ENCODE measurements at regions not wholly inside any gene's neighbourhood (a gene's known extent, or its start where the extent isn't known, plus 50 kb on each side); places are given as distances from the start of the nearest gene placed in this dataset.
"Not testable (repeated sequence)": the region's sequence is repeated elsewhere in the genome, so short reads cannot be mapped to it uniquely, and the experiment has no call there.

DNA sequence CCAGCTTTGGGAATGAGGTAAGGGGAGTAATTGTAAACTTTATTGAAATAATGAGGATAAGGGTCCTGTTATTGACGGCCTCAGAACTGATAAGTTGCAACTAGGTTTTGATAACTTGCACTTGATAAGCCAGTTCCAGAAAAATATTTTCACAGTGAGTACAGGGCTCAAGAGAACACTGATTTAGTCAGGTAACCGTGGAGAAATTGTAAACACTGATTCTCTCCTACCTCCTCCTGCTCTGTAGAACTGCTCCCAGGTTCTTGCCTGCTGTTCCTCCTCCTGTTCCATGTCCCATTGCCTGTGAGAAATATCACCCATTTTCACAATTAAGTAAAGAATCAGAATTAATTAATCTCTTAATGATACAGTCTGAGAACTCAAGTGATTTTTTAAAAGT, 55.0 kb upstream of the CXXC4 start:
- in situ Hi-C loops (cut with MboI; ENCODE audit: low sequenced_read_pairs): no loop called here

DNA sequence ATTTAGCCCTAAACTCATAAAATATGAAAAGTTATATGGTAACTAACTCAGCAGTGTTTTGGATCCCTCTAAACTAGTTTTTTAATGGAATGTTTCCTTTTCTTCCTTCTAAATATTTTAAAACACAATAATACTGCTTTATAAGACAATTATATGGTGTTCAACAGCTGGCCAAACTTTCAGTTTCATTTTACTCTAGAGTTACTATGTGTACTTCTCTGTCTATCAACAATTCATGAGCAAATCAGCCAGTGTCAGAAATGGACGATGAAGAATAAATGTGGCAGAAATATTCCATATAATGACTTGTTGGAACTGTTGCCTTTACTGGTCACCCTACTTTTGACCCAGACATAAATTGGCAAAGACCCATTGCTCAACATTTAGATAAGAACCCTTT, 64.8 kb upstream of the CXXC4 start:
- in situ Hi-C loops (cut with MboI; ENCODE audit: low sequenced_read_pairs): no loop called here

- in situ Hi-C loops (cut with MboI; ENCODE audit: low sequenced_read_pairs): no loop called here
These were observed 76.6 kb upstream of the CXXC4 start for GRCh38 chr4:104571341-104571740.

DNA sequence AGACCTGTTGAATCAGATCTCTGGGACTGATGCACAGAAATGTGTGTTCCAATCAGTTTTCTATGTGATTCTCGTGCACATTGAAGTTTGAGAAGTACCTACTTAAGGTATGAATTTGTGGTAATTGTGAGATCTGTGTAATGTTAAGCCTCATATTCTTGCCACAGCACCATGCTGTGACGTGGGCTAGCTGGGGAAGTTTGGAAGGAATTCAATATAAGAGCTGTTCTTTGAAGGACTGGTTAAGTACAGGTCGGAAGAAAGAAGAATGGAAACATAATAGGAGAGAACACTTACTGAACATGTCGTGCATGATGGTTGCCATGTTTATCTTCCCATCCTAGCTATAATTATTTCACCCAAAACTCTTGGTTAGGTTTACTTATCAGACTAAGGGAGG, 79.7 kb upstream of the CXXC4 start:
- in situ Hi-C loops (cut with MboI; ENCODE audit: low sequenced_read_pairs): no loop called here

- in situ Hi-C loops (cut with MboI; ENCODE audit: low sequenced_read_pairs): no loop called here
These were observed 80.6 kb upstream of the CXXC4 start for GRCh38 chr4:104575278-104575677.

DNA sequence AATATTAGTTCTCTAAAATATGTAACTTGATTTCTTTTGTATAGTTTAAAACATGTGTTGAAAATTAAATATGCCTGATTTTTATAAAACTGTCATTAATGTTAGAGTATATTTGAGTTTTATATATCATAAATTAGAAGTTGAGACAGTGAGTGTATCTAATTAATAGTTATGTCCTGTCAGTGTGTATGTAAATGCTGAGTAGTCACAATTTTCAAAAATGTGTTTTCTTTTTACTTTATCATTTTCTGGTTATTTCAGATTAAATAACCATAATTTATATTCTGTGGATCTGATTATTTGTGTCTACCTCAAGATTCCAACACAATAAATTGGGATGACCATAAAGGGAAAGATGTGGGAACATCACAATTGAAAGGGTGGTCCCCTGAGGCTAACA, 82.7 kb upstream of the CXXC4 start:
- in situ Hi-C loops (cut with MboI; ENCODE audit: low sequenced_read_pairs): no loop called here

DNA sequence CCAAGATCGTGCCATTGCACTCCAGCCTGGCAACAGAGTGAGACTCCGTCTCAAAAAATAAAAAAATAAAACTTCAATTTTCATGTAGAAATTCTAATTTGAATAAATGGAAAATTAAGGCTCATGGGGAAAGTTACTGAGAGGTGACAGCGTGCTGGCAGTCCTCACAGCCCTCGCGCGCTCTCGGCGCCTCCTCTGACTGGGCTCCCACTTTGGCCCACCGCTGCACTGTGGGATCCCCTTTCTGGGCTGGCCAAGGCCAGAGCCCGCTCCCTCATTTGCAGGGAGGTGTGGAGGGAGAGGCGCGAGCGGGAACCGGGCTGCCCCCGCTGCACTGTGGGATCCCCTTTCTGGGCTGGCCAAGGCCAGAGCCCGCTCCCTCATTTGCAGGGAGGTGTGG, 86.8 kb upstream of the CXXC4 start:
- in situ Hi-C loops (cut with MboI; ENCODE audit: low sequenced_read_pairs): not testable (repeated sequence)

DNA sequence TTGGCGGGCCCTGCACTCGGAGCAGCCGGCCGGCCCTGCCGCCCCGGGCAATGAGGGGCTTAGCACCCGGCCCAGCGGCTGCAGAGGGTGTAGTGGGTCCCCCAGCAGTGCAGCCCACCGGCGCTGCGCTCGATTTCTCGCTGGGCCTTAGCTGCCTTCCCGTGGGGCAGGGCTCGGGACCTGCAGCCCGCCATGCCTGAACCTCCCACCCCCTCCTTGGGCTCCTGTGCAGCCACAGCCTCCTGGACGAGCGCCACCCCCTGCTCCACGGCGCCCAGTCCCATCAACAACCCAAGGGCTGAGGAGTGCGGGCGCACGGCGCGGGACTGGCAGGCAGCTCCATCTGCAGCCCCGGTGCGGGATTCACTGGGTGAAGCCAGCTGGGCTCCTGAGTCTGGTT, 87.4 kb upstream of the CXXC4 start:
- in situ Hi-C loops (cut with MboI; ENCODE audit: low sequenced_read_pairs): not testable (repeated sequence)

- in situ Hi-C loops (cut with MboI; ENCODE audit: low sequenced_read_pairs): no loop called here
These were observed 94.7 kb upstream of the CXXC4 start for GRCh38 chr4:104589264-104589868.

DNA sequence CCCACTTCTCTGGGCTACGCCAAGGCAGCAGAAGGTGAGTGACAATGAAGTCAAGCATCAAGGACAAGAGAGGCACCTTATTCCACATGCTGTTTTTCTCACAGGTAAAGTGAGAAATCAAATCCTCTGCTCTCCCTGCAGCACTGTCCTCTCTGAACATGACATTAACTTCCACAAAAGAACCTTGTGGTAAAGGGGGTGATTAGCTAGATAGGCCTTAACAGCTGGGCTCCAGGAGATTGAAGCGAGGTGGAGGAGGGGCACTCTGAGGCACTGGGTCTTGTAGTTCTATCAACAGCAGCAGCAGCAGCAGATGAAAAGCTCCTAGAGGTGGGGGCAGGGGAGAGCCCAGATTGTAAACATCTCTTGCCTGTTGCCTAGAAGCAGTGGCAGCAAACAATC, 96.8 kb upstream of the CXXC4 start:
- in situ Hi-C loops (cut with MboI; ENCODE audit: low sequenced_read_pairs): no loop called here

DNA sequence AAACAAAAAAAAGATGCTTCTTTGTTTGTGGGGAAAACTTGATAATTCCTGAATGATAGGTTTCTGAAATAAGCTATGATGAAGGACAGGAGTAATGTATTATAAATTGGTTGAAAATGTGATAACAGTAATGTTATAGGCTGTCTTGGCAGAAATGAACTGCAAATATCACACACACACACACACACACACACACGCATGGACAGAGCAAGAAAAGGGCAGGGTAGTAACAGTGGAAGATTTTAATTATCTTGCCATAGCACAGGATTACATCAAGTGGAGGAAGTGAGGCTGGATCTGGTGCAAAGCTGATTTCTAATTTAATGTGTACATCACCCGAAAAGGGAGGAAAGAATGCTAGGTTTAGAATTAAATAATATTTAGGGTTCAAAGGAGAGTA, 97.5 kb upstream of the CXXC4 start:
- in situ Hi-C loops (cut with MboI; ENCODE audit: low sequenced_read_pairs): no loop called here

DNA sequence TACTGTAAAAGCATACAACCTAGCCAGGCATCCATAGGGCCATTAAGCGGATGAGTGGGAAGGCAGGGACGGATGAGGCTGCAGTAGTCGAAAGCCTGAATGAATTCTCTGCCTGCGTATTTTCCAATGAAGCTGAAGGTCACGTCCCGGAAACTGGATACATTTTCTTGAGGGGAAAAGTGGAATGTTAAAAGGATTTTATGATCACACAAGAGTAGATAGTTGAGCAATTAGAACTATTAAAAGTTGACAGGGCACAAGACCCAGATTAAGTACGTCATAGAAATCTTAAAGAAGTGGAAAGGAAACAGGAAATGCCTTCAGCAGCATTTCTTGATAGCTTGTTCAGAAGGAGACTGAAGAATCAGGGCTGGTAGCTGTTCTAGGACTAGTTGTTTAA, 98.3 kb upstream of the CXXC4 start:
- in situ Hi-C loops (cut with MboI; ENCODE audit: low sequenced_read_pairs): no loop called here

DNA sequence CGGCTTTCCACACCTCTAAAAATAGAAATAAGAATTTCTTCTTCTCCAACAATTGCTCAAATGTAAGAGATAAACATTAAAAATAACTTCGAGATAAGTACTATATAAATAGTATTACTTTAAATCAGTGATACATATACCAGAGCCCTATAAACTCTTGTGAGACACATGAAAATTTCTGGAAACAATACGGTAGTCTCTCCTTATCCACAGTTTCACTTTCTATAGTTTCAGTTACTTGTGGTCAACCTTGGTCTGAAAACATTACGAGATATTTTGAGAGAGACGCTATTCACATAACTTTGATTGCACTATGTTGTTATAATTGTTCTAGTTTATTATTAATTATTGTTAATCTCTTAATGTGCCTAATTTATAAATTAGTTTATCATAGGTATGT, 101.5 kb upstream of the CXXC4 start:
- in situ Hi-C loops (cut with MboI; ENCODE audit: low sequenced_read_pairs): no loop called here

DNA sequence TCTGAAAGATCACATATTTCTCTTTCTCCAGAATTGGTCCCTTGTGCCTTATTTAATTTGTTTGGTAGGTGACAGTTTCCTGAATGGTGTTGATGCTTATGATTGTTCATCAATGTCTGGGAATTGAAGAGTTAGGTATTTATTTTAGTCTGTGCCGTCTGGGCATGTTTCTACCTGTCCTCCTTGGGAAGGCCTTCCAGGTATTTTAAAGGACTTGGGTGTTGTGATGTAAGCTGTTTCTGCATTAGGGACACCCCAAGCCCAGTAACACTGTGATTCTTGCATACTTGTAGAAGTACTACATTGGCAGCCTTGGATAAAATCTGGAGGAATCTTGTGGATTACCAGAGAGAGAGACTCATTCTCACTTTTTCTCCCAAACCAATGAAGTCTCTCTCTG, 120.8 kb upstream of the CXXC4 start:
- in situ Hi-C loops (cut with MboI; ENCODE audit: low sequenced_read_pairs): no loop called here

GRCh38 chr4:104615926-104616325, 121.2 kb upstream of the CXXC4 start:
- in situ Hi-C loops (cut with MboI; ENCODE audit: low sequenced_read_pairs): no loop called here

DNA sequence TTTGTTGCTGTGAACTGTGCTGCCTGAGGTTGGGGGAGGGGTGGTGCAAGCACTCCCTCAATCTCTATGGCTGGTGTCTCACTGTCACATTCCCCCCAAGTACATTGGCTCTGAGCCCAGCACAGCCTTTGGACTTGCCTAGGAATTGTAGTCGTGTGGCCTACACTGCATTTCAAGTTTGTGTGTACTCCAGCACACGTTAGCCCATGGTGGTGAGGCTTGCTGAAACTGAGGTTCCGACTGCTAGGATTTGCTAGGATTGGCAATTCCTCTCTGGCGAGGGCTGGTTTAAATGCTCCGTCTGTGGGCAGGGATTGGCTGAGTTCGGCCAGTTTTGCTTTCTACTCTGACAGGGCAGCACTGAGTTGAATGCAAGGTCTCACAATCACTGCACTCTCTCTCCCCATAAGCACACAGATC, 121.7 kb upstream of the CXXC4 start:
- in situ Hi-C loops (cut with MboI; ENCODE audit: low sequenced_read_pairs): no loop called here

- in situ Hi-C loops (cut with MboI; ENCODE audit: low sequenced_read_pairs): no loop called here
These were observed 131.0 kb upstream of the CXXC4 start for GRCh38 chr4:104625706-104626105.

- in situ Hi-C loops (cut with MboI; ENCODE audit: low sequenced_read_pairs): no loop called here
These were observed 134.9 kb upstream of the CXXC4 start for GRCh38 chr4:104629601-104630000.

- in situ Hi-C loops (cut with MboI; ENCODE audit: low sequenced_read_pairs): no loop called here
These were observed 135.6 kb upstream of the CXXC4 start for GRCh38 chr4:104630272-104630671.

DNA sequence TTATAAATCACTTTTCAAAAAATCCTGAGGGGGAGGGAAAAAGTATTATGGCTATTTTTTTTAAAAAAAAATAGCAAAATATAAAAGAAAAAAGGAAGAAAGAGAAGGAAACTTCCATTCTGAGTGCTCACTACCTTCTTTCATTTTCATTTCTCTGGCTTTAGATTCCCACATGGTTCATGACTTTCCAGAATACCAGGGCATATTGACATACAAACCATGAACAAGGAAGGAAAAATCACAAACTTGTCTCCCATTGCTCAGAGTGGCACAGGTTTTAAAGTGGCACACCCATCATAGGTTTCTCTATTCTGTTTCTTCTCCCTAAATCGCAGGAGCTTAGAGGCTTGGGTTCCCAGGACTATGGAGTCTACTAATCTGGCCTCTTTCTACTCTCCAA, 136.3 kb upstream of the CXXC4 start:
- in situ Hi-C loops (cut with MboI; ENCODE audit: low sequenced_read_pairs): no loop called here

GRCh38 chr4:104641418-104641817, 146.7 kb upstream of the CXXC4 start:
- in situ Hi-C loops (cut with MboI; ENCODE audit: low sequenced_read_pairs): no loop called here

GRCh38 chr4:104642521-104642920, 147.8 kb upstream of the CXXC4 start:
- in situ Hi-C loops (cut with MboI; ENCODE audit: low sequenced_read_pairs): no loop called here

DNA sequence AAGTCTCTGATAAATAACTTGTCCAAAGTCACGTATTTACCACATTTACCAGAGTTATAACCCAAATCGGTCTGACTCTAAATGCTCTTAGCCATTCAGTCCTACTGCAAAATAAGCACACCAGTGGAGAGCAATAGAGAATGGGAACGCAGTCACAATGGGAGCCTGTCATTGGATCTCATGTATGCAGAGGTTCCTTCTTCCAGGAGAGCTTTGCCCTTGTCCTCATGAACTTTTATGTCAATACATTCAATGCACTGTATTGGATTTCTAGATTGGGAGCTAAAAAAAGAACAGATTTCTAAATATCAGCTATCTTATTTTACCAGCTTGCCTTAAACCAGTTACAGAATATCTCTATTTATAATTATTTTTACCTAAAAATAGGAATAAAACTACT, 149.1 kb upstream of the CXXC4 start:
- in situ Hi-C loops (cut with MboI; ENCODE audit: low sequenced_read_pairs): no loop called here

DNA sequence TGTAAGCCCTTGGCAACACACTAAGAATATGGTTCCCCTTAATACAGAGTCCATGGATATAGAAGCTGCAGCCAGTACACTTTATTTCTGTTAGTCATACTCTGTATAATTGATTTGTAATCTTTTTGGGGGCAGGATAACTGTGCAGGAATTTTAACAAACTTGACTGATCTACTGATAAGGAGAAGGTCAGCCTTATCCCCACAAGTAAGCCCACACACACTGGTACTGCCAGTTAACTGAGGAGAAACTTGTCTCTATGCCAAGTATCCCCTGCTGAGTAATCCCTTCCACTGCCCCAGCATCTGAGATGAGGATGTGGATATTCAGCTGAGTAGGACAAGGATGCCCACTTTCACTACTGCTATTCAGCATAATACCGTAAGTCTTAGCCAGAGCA, 154.9 kb upstream of the CXXC4 start:
- in situ Hi-C loops (cut with MboI; ENCODE audit: low sequenced_read_pairs): no loop called here
